Cerebellar cortex (tissue), 1 donor: ENCODE measurements at regions not wholly inside any gene's neighbourhood (a gene's known extent, or its start where the extent isn't known, plus 50 kb on each side); places are given as distances from the start of the nearest gene placed in this dataset.
A peak's percentile ranks its signal among the peaks of the same experiment; 100 is the strongest.

Experiments used
- DNase-seq: peaks from one replicate; pipeline ENCODE4 v3.0.0-alpha.2; 2015; ENCODE audit warnings: low spot score

- no peak for DNase-seq
Measured at GRCh38 chr12:45102818-45103217, 51.9 kb upstream of the DBX2 start.

DNA sequence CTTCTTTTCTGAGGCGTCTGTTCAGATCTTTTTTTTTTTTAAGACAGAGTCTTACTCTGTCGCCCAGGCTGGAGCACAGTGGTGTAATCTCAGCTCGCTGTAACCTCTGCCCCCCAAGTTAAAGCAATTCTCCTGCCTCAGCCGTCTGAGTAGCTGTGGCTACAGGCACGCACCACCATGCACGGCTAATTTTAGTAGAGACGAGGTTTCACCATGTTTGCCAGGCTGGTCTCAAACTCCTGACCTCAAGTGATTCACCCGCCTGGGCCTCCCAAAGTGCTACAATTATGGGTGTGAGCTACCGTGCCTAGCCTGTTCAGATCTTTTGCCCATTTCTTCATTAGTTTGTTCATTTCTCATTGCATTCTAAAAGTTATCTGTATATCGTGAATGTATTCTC lies 55.1 kb upstream of the DBX2 start:
- DNase-seq = no peak

DNA sequence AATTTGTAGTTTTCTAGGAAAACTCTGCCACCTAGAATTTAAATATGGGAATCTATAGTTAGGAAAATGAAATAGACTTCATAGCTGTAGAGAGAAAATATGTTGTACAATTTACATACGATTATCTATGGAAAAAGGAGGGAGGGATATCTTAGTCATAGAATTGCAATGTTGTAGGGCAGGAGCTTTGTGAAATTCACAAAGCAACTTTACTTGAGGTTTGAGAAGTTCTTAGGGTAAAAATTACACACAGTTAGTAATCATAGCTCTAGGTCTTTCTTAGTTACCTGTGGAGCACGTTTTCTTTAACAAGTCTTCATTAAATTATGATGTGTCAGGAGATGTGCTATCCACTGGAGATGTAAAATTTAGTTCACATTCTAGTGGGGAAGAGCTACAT lies 61.4 kb upstream of the DBX2 start:
- DNase-seq = no peak

DNA sequence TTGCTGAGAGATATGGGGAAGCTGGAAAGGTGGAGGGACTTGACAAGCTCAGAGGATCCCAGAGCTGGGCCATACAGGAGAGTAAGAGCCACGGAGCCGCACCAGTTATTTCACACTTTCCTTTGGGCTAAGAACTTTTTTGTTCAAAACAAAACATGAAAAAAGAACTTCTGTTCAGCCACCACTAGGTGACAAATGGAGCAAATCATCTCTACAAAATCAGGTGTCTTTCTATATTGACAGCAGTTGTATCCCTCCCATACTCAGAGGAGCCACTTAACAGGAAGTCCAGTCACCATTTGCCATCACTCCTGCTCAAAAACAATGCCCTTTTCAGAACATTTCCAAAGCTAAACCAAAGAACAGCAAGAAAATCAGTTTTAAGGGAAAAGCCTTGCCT lies 70.3 kb upstream of the DBX2 start:
- no peak for DNase-seq

DNA sequence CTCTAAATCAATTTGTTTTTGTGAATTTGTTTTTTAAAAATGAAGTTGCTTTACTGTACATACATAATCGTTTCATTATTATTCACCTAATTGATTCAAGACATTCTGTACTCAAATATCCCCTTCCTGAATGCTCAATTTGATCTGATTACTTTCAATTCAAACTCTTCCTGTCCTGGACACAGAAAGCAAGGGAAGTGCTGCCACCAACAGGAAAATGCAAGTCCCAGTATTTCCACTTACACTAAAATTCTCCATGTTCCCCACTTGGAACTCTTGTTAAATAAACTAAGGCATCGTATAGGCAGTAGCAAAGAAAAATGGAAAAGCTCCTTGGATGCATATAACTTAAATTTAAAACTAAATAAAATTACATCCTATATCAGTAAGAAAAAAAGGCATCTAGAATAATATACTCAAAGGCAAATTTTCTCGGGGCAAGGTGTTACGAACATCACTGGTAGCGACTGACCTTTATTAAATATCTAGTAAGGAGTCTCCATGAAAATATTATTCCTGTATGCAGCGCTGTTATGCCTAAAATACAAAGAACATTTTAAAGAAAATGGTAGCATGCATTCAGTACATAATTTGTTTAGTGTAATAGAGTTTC lies 72.0 kb upstream of the DBX2 start:
- DNase-seq = peak; percentile 39

- no peak for DNase-seq
Measured at GRCh38 chr12:45124485-45125155, 73.7 kb upstream of the DBX2 start.

GRCh38 chr12:45125997-45126396 lies 75.1 kb upstream of the DBX2 start:
- no peak for DNase-seq

GRCh38 chr12:45128637-45129036 lies 77.7 kb upstream of the DBX2 start:
- DNase-seq = no peak

DNA sequence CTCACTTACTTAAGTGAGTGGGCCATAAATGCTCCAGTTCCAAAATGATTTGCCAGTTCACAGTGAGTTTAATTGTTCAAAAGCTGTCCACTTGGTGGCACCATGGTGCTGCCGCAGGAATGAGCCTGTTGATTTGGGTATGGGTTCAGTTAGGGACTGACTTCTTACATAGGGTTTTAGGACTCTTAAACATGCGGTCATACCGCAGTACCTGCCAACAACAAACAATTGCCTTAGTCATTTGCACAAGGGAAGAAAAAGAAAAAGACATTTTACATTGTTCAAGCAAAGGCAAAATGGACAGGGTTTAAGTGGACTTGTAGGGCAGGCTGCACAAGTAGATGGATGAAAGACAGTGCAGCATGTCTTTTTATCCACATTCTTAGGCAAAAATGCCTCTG lies 80.0 kb upstream of the DBX2 start:
- peak; percentile 52 for DNase-seq

GRCh38 chr12:45131506-45131905 lies 80.6 kb upstream of the DBX2 start:
- no peak for DNase-seq

- DNase-seq = no peak
Measured at GRCh38 chr12:45138609-45139008, 77.3 kb upstream of the ANO6 start.

DNA sequence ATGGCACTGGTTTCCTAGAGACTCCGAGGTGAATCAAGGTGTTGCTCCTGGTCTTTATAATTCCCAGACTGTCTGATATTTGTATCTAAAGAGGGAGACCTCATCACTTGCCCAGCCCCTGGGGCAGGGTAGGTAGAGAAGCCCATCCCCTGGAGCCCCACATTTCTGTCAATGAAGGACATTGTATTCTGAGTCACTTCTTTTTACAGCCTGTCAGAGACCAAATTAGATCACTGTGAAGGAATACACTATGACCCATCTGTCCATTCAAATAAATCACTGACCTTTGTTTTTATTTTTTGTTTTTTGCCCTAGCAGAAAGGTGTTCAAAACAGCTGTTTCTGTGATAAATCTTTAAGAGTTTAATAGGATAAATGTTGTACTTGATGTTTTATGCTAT lies 67.9 kb upstream of the ANO6 start:
- no peak for DNase-seq

DNA sequence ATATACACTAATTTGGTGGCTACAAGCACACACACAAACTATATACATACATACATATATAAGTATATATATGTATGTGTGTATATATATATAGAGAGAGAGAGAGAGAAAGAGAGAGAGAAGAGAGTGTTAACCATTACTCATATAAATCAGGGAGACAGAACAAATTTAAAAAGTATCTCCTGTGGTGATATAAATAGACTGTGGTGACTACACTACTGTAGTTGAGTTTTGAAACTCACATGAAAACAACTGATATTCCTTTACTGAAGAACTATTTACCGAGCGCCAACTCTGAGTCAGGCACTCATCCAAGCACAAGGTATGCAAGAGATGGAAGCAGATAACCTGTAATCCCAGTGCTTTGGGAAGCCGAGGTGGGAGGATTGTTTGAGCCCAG lies 67.3 kb upstream of the ANO6 start:
- no peak for DNase-seq

GRCh38 chr12:45165284-45165683 lies 50.6 kb upstream of the ANO6 start:
- DNase-seq = no peak

DNA sequence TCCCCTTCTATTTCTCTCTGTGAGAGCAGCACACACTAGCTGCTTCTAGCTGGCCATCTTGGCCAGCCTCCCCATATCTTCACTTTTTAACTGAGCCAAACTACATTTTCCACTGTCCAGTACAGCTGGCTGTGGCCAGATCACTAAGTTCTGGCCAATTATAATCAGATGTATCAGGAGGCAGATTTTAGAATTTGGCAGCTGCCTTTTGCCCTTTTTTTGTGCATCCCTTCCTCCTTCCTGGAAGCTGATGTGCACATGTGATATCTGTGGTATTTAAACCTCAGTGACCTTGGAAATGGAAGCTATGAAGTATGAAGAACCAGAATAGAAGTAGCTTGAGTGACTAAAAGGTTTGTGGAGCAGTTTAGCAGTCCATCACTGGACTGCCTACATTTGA lies 49.8 kb upstream of the ANO6 start:
- no peak for DNase-seq
